BLaER1 (cell line): ENCODE measurements at regions not wholly inside any gene's neighbourhood (a gene's known extent, or its start where the extent isn't known, plus 50 kb on each side); places are given as distances from the start of the nearest gene placed in this dataset.
"Not testable (repeated sequence)": the region's sequence is repeated elsewhere in the genome, so short reads cannot be mapped to it uniquely, and the experiment has no call there.

Experiments
- H3K27ac ChIP-seq: shearing (Covaris generic); formaldehyde crosslinking; 2 replicates; pipeline ENCODE4 v1.8.1; 2022
- H3K27me3 ChIP-seq: shearing (Covaris generic); formaldehyde crosslinking; 2 replicates; pipeline ENCODE4 v1.8.1; 2022
- H3K36me3 ChIP-seq: shearing (Covaris generic); formaldehyde crosslinking; 2 replicates; pipeline ENCODE4 v1.8.1; 2022
- H3K4me1 ChIP-seq: shearing (Covaris generic); formaldehyde crosslinking; 2 replicates; pipeline ENCODE4 v1.8.1; 2022
- H3K4me2 ChIP-seq: shearing (Covaris generic); formaldehyde crosslinking; 2 replicates; pipeline ENCODE4 v1.8.1; 2022
- H3K4me3 ChIP-seq: shearing (Covaris generic); formaldehyde crosslinking; 2 replicates; pipeline ENCODE4 v1.8.1; 2022
- H3K9ac ChIP-seq: shearing (Covaris generic); formaldehyde crosslinking; 2 replicates; pipeline ENCODE4 v1.8.1; 2022
- H3K9me3 ChIP-seq: shearing (Covaris generic); formaldehyde crosslinking; 2 replicates; pipeline ENCODE4 v1.8.1; 2022
- H4K20me1 ChIP-seq: shearing (Covaris generic); formaldehyde crosslinking; 2 replicates; pipeline ENCODE4 v1.8.1; 2022
- Cebpa-rat ChIP-seq: shearing (Covaris generic); IDR thresholded peaks from 2 replicates; pipeline ENCODE4 v1.8.1; 2022

GRCh38 chr3:181327349-181327748, 337.8 kb upstream of the DNAJC19 start:
- no peaks in the 10 kb centered on the region for H4K20me1 ChIP-seq
- H3K4me1 ChIP-seq: no peaks in the 10 kb centered on the region
- no peak overlapping the region for H3K4me2 ChIP-seq
- no peak overlapping the region for H3K4me3 ChIP-seq
- no peaks in the 10 kb centered on the region for H3K9me3 ChIP-seq
- no peak for TF ChIP-seq Cebpa-rat
- H3K27ac ChIP-seq: no peak overlapping the region
- no peaks in the 10 kb centered on the region for H3K27me3 ChIP-seq
- H3K9ac ChIP-seq: no peak overlapping the region
- H3K36me3 ChIP-seq: no peaks in the 10 kb centered on the region

- Histone ChIP-seq H3K36me3 (no peaks in the 10 kb centered on the region), H3K4me3 (no peak overlapping the region), H3K4me1 (no peaks in the 10 kb centered on the region), H3K9ac (no peak overlapping the region), H3K27me3 (no peaks in the 10 kb centered on the region), H3K9me3 (no peaks in the 10 kb centered on the region), H4K20me1 (no peaks in the 10 kb centered on the region), H3K27ac (no peak overlapping the region), H3K4me2 (no peak overlapping the region)
- no peak for TF ChIP-seq Cebpa-rat
These were observed 337.2 kb upstream of the DNAJC19 start for GRCh38 chr3:181326637-181327223.

GRCh38 chr3:181324516-181324915, 335.0 kb upstream of the DNAJC19 start:
- not testable (repeated sequence) for H3K4me2 ChIP-seq, H3K9me3 ChIP-seq, H3K36me3 ChIP-seq, H3K27me3 ChIP-seq, H3K27ac ChIP-seq, H4K20me1 ChIP-seq, H3K4me3 ChIP-seq, H3K4me1 ChIP-seq, H3K9ac ChIP-seq

GRCh38 chr3:181318321-181318720, 328.8 kb upstream of the DNAJC19 start:
- H3K4me1 ChIP-seq: no peaks in the 10 kb centered on the region
- 0 out of 2 replicates have a peak, but pooled peaks cover 4% of the 10 kb centered on the region for H4K20me1 ChIP-seq
- no peak overlapping the region for H3K27ac ChIP-seq
- no peaks in the 10 kb centered on the region for H3K9me3 ChIP-seq
- H3K27me3 ChIP-seq: no peaks in the 10 kb centered on the region
- H3K4me2 ChIP-seq: no peak overlapping the region
- no peak overlapping the region for H3K4me3 ChIP-seq
- no peak overlapping the region for H3K9ac ChIP-seq
- H3K36me3 ChIP-seq: no peaks in the 10 kb centered on the region
- TF ChIP-seq Cebpa-rat: no peak

- no peak overlapping the region for H3K9ac ChIP-seq
- no peak overlapping the region for H3K27ac ChIP-seq
- no peaks in the 10 kb centered on the region for H3K36me3 ChIP-seq
- no peaks in the 10 kb centered on the region for H3K27me3 ChIP-seq
- H3K4me2 ChIP-seq: no peak overlapping the region
- no peak overlapping the region for H3K4me3 ChIP-seq
- 0 out of 2 replicates have a peak, but pooled peaks cover 4% of the 10 kb centered on the region for H4K20me1 ChIP-seq
- no peaks in the 10 kb centered on the region for H3K9me3 ChIP-seq
- H3K4me1 ChIP-seq: no peaks in the 10 kb centered on the region
- TF ChIP-seq Cebpa-rat: no peak
These were observed 328.0 kb upstream of the DNAJC19 start for GRCh38 chr3:181317508-181317907.

GRCh38 chr3:181316482-181316881, 326.9 kb upstream of the DNAJC19 start:
- H4K20me1 ChIP-seq: 0 out of 2 replicates have a peak, but pooled peaks cover 4% of the 10 kb centered on the region
- no peaks in the 10 kb centered on the region for H3K27me3 ChIP-seq
- TF ChIP-seq Cebpa-rat: no peak
- no peak overlapping the region for H3K27ac ChIP-seq
- H3K36me3 ChIP-seq: no peaks in the 10 kb centered on the region
- no peak overlapping the region for H3K9ac ChIP-seq
- H3K9me3 ChIP-seq: no peaks in the 10 kb centered on the region
- H3K4me2 ChIP-seq: no peak overlapping the region
- H3K4me1 ChIP-seq: no peaks in the 10 kb centered on the region
- no peak overlapping the region for H3K4me3 ChIP-seq

- 0 out of 2 replicates have a peak, but pooled peaks cover 4% of the 10 kb centered on the region for H4K20me1 ChIP-seq
- no peaks in the 10 kb centered on the region for H3K9me3 ChIP-seq
- H3K4me2 ChIP-seq: no peak overlapping the region
- no peaks in the 10 kb centered on the region for H3K36me3 ChIP-seq
- no peaks in the 10 kb centered on the region for H3K27me3 ChIP-seq
- H3K9ac ChIP-seq: no peak overlapping the region
- no peak overlapping the region for H3K4me3 ChIP-seq
- no peaks in the 10 kb centered on the region for H3K4me1 ChIP-seq
- no peak for TF ChIP-seq Cebpa-rat
- H3K27ac ChIP-seq: no peak overlapping the region
These were observed 323.8 kb upstream of the DNAJC19 start for GRCh38 chr3:181313335-181313734.

- Histone ChIP-seq H4K20me1 (no peaks in the 10 kb centered on the region), H3K27me3 (no peaks in the 10 kb centered on the region), H3K9me3 (no peaks in the 10 kb centered on the region), H3K4me3 (no peak overlapping the region), H3K36me3 (no peaks in the 10 kb centered on the region), H3K4me2 (no peak overlapping the region), H3K27ac (no peak overlapping the region), H3K4me1 (no peaks in the 10 kb centered on the region), H3K9ac (no peak overlapping the region)
- no peak for TF ChIP-seq Cebpa-rat
These were observed 321.6 kb upstream of the DNAJC19 start for GRCh38 chr3:181311186-181311585.

- Histone ChIP-seq H3K4me3 (no peak overlapping the region), H3K4me1 (no peaks in the 10 kb centered on the region), H4K20me1 (no peaks in the 10 kb centered on the region), H3K27me3 (no peaks in the 10 kb centered on the region), H3K27ac (no peak overlapping the region), H3K9ac (no peak overlapping the region), H3K9me3 (no peaks in the 10 kb centered on the region), H3K36me3 (no peaks in the 10 kb centered on the region), H3K4me2 (no peak overlapping the region)
- TF ChIP-seq Cebpa-rat: no peak
These were observed 313.4 kb upstream of the DNAJC19 start for GRCh38 chr3:181302960-181303359.

- Histone ChIP-seq H3K4me1 (no peaks in the 10 kb centered on the region), H3K36me3 (no peaks in the 10 kb centered on the region), H3K4me3 (no peak overlapping the region), H3K27ac (no peak overlapping the region), H3K9ac (no peak overlapping the region), H3K4me2 (no peak overlapping the region), H4K20me1 (no peaks in the 10 kb centered on the region), H3K9me3 (no peaks in the 10 kb centered on the region), H3K27me3 (no peaks in the 10 kb centered on the region)
- no peak for TF ChIP-seq Cebpa-rat
These were observed 310.5 kb upstream of the DNAJC19 start for GRCh38 chr3:181300033-181300432.

GRCh38 chr3:181298421-181298820, 308.9 kb upstream of the DNAJC19 start:
- Histone ChIP-seq H3K9ac (no peak overlapping the region), H3K27me3 (no peaks in the 10 kb centered on the region), H3K9me3 (no peaks in the 10 kb centered on the region), H3K4me2 (no peak overlapping the region), H3K36me3 (no peaks in the 10 kb centered on the region), H3K27ac (no peak overlapping the region), H3K4me1 (no peaks in the 10 kb centered on the region), H3K4me3 (no peak overlapping the region), H4K20me1 (no peaks in the 10 kb centered on the region)
- TF ChIP-seq Cebpa-rat: no peak
